Mesothelial cell of epicardium (in vitro differentiated cells): ENCODE measurements at regions not wholly inside any gene's neighbourhood (a gene's known extent, or its start where the extent isn't known, plus 50 kb on each side); places are given as distances from the start of the nearest gene placed in this dataset.

Experiments used
- DNase-seq, 2 experiments: peaks; one replicate each; pipeline ENCODE4 v3.0.0; 2021; ENCODE audit warnings: low spot score in 2 of 2; ENCODE audit not compliant: unreplicated experiment in 2 of 2
- H3K27ac Mint-ChIP-seq: 2 replicates; pipeline ENCODE4 v1.8.0; 2021; ENCODE audit warnings: mixed read lengths
- H3K27me3 Mint-ChIP-seq: 2 replicates; pipeline ENCODE4 v1.8.0; 2021; ENCODE audit warnings: low read depth, mixed read lengths
- H3K36me3 Mint-ChIP-seq: 2 replicates; pipeline ENCODE4 v1.8.0; 2021; ENCODE audit warnings: mixed read lengths
- H3K4me1 Mint-ChIP-seq: 2 replicates; pipeline ENCODE4 v1.8.0; 2021; ENCODE audit warnings: mixed read lengths
- H3K4me3 Mint-ChIP-seq: 2 replicates; pipeline ENCODE4 v1.8.0; 2021; ENCODE audit warnings: mild to moderate bottlenecking, moderate library complexity, mixed read lengths
- H3K9me3 Mint-ChIP-seq: 2 replicates; pipeline ENCODE4 v1.8.0; 2021; ENCODE audit warnings: mixed read lengths
- CTCF ChIP-seq: fragments of 200-600 bp; sonication (generic); IDR thresholded peaks from one replicate; pipeline ENCODE4 v1.5.0; 2021; ENCODE audit warnings: antibody characterized with exemption; ENCODE audit not compliant: unreplicated experiment

DNA sequence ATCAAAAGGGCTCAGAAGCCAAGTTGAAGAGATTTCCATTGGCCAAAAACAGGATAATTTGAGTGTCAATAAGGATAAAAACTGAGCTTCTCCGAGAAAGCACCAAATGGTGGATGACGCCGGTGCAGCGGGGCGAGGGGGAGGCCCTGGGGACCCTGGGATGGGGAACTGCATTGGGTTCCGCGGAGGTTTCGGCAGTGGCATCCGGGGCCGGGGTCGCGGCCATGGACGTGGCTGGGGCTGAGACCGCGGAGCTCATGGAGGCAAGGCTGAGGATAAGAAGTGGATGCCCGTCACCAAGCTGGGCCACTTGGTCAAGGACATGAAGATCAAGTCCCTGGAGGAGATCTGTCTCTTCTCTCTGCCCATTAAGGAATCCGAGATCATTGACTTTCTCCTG lies 97.2 kb downstream of the DMRTA2 start:
- no peak overlapping the region for H3K27ac Mint-ChIP-seq

GRCh38 chr1:50322579-50322978 lies 100.7 kb downstream of the DMRTA2 start:
- H3K36me3 Mint-ChIP-seq = no peaks in the 10 kb centered on the region
- no peak overlapping the region for H3K27ac Mint-ChIP-seq
- TF ChIP-seq CTCF = no peak
- no peak for DNase-seq
- H3K4me3 Mint-ChIP-seq = no peak overlapping the region
- no peaks in the 10 kb centered on the region for H3K4me1 Mint-ChIP-seq
- peaks cover under 1% of the 10 kb centered on the region for H3K27me3 Mint-ChIP-seq
- H3K9me3 Mint-ChIP-seq = peaks cover 12% of the 10 kb centered on the region

More for the DNA sequence above, 97.2 kb downstream of the DMRTA2 start:
- peaks cover 31% of the 10 kb centered on the region for H3K27me3 Mint-ChIP-seq
- no peaks in the 10 kb centered on the region for H3K36me3 Mint-ChIP-seq
- no peak for TF ChIP-seq CTCF
- no peak overlapping the region for H3K4me3 Mint-ChIP-seq
- H3K4me1 Mint-ChIP-seq = no peaks in the 10 kb centered on the region
- peaks cover 8% of the 10 kb centered on the region for H3K9me3 Mint-ChIP-seq
- no peak for DNase-seq

DNA sequence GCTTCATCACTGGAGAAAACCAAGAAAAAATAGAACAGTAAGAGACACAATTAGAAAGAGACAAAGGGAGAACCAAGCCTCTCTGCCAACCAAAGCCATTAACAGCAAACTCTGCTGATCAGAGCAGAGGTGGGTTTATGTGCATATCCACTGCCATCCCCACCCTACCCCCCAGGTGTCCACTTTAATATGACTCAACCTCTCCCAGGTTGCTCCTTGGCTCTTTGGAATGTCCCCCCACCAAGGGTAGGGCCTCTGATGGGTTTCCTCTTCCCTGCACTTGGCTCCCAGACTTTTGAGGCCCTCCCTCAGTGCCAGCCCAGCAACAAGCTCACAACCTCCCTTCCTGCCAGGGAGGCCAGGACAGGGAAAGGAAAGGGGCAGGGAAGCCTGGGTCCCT lies 104.8 kb downstream of the DMRTA2 start:
- Mint-ChIP-seq H3K4me3 (no peak overlapping the region), H3K36me3 (no peaks in the 10 kb centered on the region), H3K27ac (no peak overlapping the region), H3K4me1 (no peaks in the 10 kb centered on the region), H3K27me3 (no peaks in the 10 kb centered on the region), H3K9me3 (peaks cover 9% of the 10 kb centered on the region)
- TF ChIP-seq CTCF = no peak
- DNase-seq = no peak

- Mint-ChIP-seq H3K9me3 (peaks cover 16% of the 10 kb centered on the region), H3K36me3 (no peaks in the 10 kb centered on the region), H3K27me3 (no peaks in the 10 kb centered on the region), H3K4me1 (no peaks in the 10 kb centered on the region), H3K27ac (no peak overlapping the region), H3K4me3 (no peak overlapping the region)
- DNase-seq = peak in 1 of 2 experiments; percentile 47
- TF ChIP-seq CTCF = no peak
Observed at GRCh38 chr1:50308878-50309277, 114.4 kb downstream of the DMRTA2 start.

DNA sequence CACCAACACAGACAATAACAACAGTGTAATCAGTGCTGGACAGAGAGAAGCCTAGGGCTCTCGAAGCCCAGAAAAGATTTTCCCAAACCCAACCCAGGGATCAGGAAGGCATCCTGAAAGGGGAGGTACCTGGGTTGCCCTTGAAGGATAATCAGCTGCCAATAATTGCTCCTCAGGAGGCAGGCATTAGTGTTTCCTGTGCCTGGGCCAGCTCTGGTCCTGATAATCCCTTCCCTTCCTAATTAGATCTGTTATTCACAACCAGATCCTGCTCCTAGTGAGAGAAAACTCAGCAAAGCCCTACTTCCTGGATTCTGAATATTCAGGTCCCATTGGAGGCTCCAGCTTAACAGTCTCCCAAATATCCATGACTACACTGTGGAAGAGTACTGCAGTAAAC lies 117.4 kb downstream of the DMRTA2 start:
- H3K27ac Mint-ChIP-seq = no peak overlapping the region
- peaks cover 29% of the 10 kb centered on the region for H3K9me3 Mint-ChIP-seq
- no peaks in the 10 kb centered on the region for H3K36me3 Mint-ChIP-seq
- no peak for DNase-seq
- no peaks in the 10 kb centered on the region for H3K4me1 Mint-ChIP-seq
- no peak for TF ChIP-seq CTCF
- H3K27me3 Mint-ChIP-seq = no peaks in the 10 kb centered on the region
- H3K4me3 Mint-ChIP-seq = no peak overlapping the region

DNA sequence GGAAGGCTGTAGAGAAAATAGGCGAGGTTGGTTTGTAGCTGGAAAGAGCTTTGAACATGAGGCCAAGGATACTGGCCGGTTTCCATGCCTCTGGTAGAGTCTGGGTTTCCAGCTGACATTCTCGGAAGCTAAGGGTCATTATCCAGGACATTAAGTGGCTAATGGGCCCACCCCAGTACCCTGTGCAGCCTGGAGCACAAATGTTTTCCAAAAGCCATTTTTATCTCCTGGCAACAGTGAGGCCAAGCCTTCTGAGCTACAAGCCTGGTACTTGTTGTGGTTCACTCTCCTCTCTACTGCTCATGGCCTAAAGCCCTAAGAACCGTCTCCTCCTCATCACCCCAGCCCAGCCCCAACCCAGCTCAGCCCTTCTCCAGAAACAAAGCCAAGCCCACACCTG lies 122.9 kb downstream of the DMRTA2 start:
- Mint-ChIP-seq H3K27ac (no peak overlapping the region), H3K36me3 (no peaks in the 10 kb centered on the region), H3K27me3 (no peaks in the 10 kb centered on the region), H3K4me3 (no peak overlapping the region), H3K9me3 (peaks cover 41% of the 10 kb centered on the region), H3K4me1 (no peaks in the 10 kb centered on the region)
- no peak for DNase-seq
- no peak for TF ChIP-seq CTCF
